ENCODE measurements at regions not wholly inside any gene's neighbourhood (a gene's known extent, or its start where the extent isn't known, plus 50 kb on each side); places are given as distances from the start of the nearest gene placed in this dataset.

DNA sequence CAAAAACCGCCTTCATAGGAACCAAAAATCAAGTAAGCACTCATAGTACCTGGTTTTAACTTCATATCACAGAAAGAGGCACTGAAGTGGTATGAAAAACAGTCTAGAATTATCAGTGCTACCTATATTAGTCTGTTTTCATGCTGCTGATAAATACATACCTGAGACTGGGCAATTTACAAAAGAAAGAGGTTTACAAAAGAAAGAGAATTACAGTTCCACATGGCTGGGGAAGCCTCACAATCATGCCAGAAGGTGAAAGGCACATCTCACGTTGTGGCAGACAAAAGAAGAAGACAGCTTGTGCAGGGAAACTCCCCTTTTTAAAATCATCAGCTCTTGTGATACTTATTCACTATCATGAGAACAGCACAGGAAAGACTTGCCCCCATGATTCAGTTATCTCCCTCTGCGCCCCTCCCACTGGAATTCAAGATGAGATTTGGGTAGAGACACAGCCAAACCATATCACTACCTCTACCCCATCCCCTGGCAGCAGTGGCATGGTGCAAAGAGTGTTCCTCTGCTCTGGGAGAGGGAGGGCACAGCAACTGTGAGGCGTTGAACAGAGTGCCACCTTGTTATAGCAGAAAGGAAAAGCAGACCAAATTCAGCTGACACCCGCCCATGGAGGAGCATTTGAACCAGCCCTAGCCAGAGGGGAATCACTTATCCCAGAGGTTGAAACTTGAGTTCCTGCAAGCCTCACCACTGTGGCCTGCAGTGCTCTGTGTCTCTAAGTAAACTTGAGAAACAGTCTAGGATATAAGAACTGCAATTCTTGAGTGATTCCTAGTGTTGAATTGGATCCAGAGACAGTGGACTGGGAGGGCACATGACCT, 61.9 kb upstream of the PTPRZ1 start:
- Histone ChIP-seq H3K4me1 (ENCODE audit: control insufficient read depth in 5 of 5, insufficient read depth in 5 of 5, low read length in 5 of 5) (no peaks in the 10 kb centered on the region), H3K27me3 (ENCODE audit: control insufficient read depth in 5 of 5, insufficient read depth in 4 of 5, low read length in 5 of 5) (no peaks in the 10 kb centered on the region), H3K27ac (ENCODE audit: low read depth, low read length) (no peak overlapping the region), H3K9ac (ENCODE audit: low read length in 5 of 5) (no peak overlapping the region), H3K36me3 (ENCODE audit: control insufficient read depth in 5 of 5, insufficient read depth in 5 of 5, low read length in 5 of 5) (no peaks in the 10 kb centered on the region), H3K9me3 (ENCODE audit: control insufficient read depth in 5 of 5, low read length in 5 of 5) (peaks cover 0 to 8% (median 6%) of the 10 kb centered on the region in 5 donors), H3K4me3 (ENCODE audit: low read depth in 1 of 5, low read length in 5 of 5) (no peak overlapping the region)

GRCh38 chr7:121807078-121807477, 65.9 kb upstream of the PTPRZ1 start:
- Histone ChIP-seq H3K4me1 (ENCODE audit: control insufficient read depth in 5 of 5, insufficient read depth in 5 of 5, low read length in 5 of 5) (no peaks in the 10 kb centered on the region), H3K36me3 (ENCODE audit: control insufficient read depth in 5 of 5, insufficient read depth in 5 of 5, low read length in 5 of 5) (no peaks in the 10 kb centered on the region), H3K27me3 (ENCODE audit: control insufficient read depth in 5 of 5, insufficient read depth in 4 of 5, low read length in 5 of 5) (no peaks in the 10 kb centered on the region), H3K9ac (ENCODE audit: low read length in 5 of 5) (no peak overlapping the region), H3K27ac (ENCODE audit: low read depth, low read length) (no peak overlapping the region), H3K9me3 (ENCODE audit: control insufficient read depth in 5 of 5, low read length in 5 of 5) (peaks cover 0 to 8% (median 6%) of the 10 kb centered on the region in 5 donors), H3K4me3 (ENCODE audit: low read depth in 1 of 5, low read length in 5 of 5) (no peak overlapping the region)

DNA sequence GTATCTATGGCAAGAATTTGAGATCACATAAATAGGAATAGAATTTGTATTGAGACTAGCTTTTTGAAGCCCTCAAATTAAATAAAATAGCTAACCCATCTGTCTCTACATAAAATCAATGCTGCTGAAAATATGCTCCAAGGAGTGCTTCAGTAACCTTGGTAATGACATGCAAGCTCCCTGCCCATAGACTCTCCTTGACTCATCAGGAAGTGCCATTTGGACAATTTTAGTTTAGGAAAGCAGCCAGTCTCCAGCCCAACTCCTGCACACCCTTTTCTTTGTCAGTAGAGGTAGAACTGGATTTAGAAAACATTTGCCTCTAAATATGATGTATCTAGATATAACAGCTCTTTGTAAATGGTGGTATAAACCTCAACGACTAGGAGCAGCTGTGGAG, 69.9 kb upstream of the PTPRZ1 start:
- no peak overlapping the region for H3K9ac ChIP-seq (ENCODE audit: low read length in 5 of 5)
- H3K27ac ChIP-seq (ENCODE audit: low read depth, low read length) = no peak overlapping the region
- no peaks in the 10 kb centered on the region for H3K36me3 ChIP-seq (ENCODE audit: control insufficient read depth in 5 of 5, insufficient read depth in 5 of 5, low read length in 5 of 5)
- no peak overlapping the region for H3K4me3 ChIP-seq (ENCODE audit: low read depth in 1 of 5, low read length in 5 of 5)
- H3K27me3 ChIP-seq (ENCODE audit: control insufficient read depth in 5 of 5, insufficient read depth in 4 of 5, low read length in 5 of 5) = no peaks in the 10 kb centered on the region
- no peaks in the 10 kb centered on the region for H3K4me1 ChIP-seq (ENCODE audit: control insufficient read depth in 5 of 5, insufficient read depth in 5 of 5, low read length in 5 of 5)
- H3K9me3 ChIP-seq (ENCODE audit: control insufficient read depth in 5 of 5, low read length in 5 of 5) = peaks cover 0 to 8% (median 6%) of the 10 kb centered on the region in 5 donors

DNA sequence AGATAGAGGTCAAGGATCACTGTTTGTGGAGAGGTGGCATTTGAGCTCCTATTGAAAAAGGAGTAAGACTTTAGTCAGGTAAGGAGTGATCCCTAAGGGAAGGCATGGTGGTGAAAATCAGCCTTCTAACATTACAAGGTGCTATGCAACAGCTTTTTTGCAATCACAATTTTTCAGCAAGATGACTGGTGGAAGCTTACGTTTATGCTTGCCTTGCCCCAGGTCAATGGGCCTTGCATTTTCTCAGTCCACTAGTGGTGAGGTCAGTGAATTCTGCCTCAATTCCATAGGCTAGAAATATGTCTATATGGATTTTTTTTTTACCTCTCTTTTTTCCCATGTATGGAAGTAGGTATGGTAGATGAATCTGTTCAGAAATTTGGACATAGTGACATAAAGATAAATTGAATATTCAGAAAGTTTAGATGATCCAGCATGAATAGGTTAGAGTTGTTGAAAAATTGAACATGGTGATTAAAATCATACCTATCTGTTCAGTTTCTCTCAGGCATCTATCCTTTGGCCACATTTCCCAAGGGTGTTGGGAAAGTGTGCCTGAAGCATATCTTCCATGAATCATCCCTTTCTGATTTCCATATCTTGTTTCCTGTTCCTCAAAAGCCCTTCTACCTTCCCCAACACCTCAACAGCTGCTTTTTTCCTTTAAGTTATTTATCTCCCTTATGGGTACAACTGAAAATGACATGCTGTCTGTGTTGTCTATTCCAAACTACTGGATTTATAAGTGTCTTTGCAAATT, 71.9 kb upstream of the PTPRZ1 start:
- H3K4me3 ChIP-seq (ENCODE audit: low read depth in 1 of 5, low read length in 5 of 5) = no peak overlapping the region
- H3K9ac ChIP-seq (ENCODE audit: low read length in 5 of 5) = no peak overlapping the region
- H3K36me3 ChIP-seq (ENCODE audit: control insufficient read depth in 5 of 5, insufficient read depth in 5 of 5, low read length in 5 of 5) = no peaks in the 10 kb centered on the region
- no peaks in the 10 kb centered on the region for H3K4me1 ChIP-seq (ENCODE audit: control insufficient read depth in 5 of 5, insufficient read depth in 5 of 5, low read length in 5 of 5)
- no peak overlapping the region for H3K27ac ChIP-seq (ENCODE audit: low read depth, low read length)
- H3K9me3 ChIP-seq (ENCODE audit: control insufficient read depth in 5 of 5, low read length in 5 of 5) = no peaks in the 10 kb centered on the region
- H3K27me3 ChIP-seq (ENCODE audit: control insufficient read depth in 5 of 5, insufficient read depth in 4 of 5, low read length in 5 of 5) = no peaks in the 10 kb centered on the region

DNA sequence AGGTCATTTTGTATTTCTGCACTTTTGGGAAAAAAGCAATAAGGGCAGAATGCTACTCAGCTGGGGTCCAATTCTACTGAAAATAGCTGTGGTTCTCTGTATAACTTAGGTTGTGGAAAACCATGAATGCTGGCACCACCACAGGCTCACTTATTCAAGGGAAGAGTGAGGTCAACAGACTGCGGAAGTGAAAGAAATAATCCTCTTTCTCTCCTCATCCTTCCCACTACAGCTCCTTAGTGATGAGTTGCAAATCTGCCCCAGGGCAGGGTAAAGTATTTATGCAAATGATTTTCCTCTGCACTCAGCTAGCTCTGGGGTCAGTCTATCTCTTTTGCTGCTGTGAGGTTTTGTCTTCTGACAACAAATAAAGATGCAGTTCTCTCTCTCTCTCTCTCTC, 74.1 kb upstream of the PTPRZ1 start:
- no peaks in the 10 kb centered on the region for H3K27me3 ChIP-seq (ENCODE audit: control insufficient read depth in 5 of 5, insufficient read depth in 4 of 5, low read length in 5 of 5)
- H3K36me3 ChIP-seq (ENCODE audit: control insufficient read depth in 5 of 5, insufficient read depth in 5 of 5, low read length in 5 of 5) = no peaks in the 10 kb centered on the region
- no peaks in the 10 kb centered on the region for H3K4me1 ChIP-seq (ENCODE audit: control insufficient read depth in 5 of 5, insufficient read depth in 5 of 5, low read length in 5 of 5)
- no peak overlapping the region for H3K9ac ChIP-seq (ENCODE audit: low read length in 5 of 5)
- H3K4me3 ChIP-seq (ENCODE audit: low read depth in 1 of 5, low read length in 5 of 5) = no peak overlapping the region
- H3K27ac ChIP-seq (ENCODE audit: low read depth, low read length) = no peak overlapping the region
- H3K9me3 ChIP-seq (ENCODE audit: control insufficient read depth in 5 of 5, low read length in 5 of 5) = no peaks in the 10 kb centered on the region

DNA sequence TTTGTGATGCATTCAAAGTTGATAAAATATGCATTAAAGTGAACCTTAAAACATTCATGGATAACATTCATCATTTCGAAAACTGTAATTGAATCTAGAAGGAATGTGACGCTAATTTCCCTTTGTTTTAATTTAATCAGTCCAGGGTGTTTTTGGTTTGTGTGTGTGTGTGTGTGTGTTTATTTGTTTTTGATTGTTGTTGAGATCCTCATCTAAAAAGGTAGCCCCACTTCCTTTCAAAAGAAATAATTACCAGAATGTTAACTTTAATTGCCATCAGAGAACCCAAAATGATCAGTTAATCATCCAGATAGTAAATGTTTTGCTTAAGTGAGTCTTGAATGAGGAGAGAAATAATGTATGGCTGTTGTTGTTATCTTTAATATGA, 74.5 kb upstream of the PTPRZ1 start:
- H3K27ac ChIP-seq (ENCODE audit: low read depth, low read length) = no peak overlapping the region
- no peak overlapping the region for H3K9ac ChIP-seq (ENCODE audit: low read length in 5 of 5)
- no peaks in the 10 kb centered on the region for H3K27me3 ChIP-seq (ENCODE audit: control insufficient read depth in 5 of 5, insufficient read depth in 4 of 5, low read length in 5 of 5)
- no peaks in the 10 kb centered on the region for H3K9me3 ChIP-seq (ENCODE audit: control insufficient read depth in 5 of 5, low read length in 5 of 5)
- no peaks in the 10 kb centered on the region for H3K4me1 ChIP-seq (ENCODE audit: control insufficient read depth in 5 of 5, insufficient read depth in 5 of 5, low read length in 5 of 5)
- H3K36me3 ChIP-seq (ENCODE audit: control insufficient read depth in 5 of 5, insufficient read depth in 5 of 5, low read length in 5 of 5) = no peaks in the 10 kb centered on the region
- H3K4me3 ChIP-seq (ENCODE audit: low read depth in 1 of 5, low read length in 5 of 5) = no peak overlapping the region

GRCh38 chr7:121797657-121798452, 75.1 kb upstream of the PTPRZ1 start:
- Histone ChIP-seq H3K36me3 (ENCODE audit: control insufficient read depth in 5 of 5, insufficient read depth in 5 of 5, low read length in 5 of 5) (no peaks in the 10 kb centered on the region), H3K4me1 (ENCODE audit: control insufficient read depth in 5 of 5, insufficient read depth in 5 of 5, low read length in 5 of 5) (no peaks in the 10 kb centered on the region), H3K9me3 (ENCODE audit: control insufficient read depth in 5 of 5, low read length in 5 of 5) (no peaks in the 10 kb centered on the region), H3K4me3 (ENCODE audit: low read depth in 1 of 5, low read length in 5 of 5) (no peak overlapping the region), H3K27ac (ENCODE audit: low read depth, low read length) (no peak overlapping the region), H3K27me3 (ENCODE audit: control insufficient read depth in 5 of 5, insufficient read depth in 4 of 5, low read length in 5 of 5) (no peaks in the 10 kb centered on the region), H3K9ac (ENCODE audit: low read length in 5 of 5) (no peak overlapping the region)

GRCh38 chr7:121796936-121797656, 75.9 kb upstream of the PTPRZ1 start:
- Histone ChIP-seq H3K4me3 (ENCODE audit: low read depth in 1 of 5, low read length in 5 of 5) (no peak overlapping the region), H3K27me3 (ENCODE audit: control insufficient read depth in 5 of 5, insufficient read depth in 4 of 5, low read length in 5 of 5) (no peaks in the 10 kb centered on the region), H3K36me3 (ENCODE audit: control insufficient read depth in 5 of 5, insufficient read depth in 5 of 5, low read length in 5 of 5) (no peaks in the 10 kb centered on the region), H3K9me3 (ENCODE audit: control insufficient read depth in 5 of 5, low read length in 5 of 5) (no peaks in the 10 kb centered on the region), H3K4me1 (ENCODE audit: control insufficient read depth in 5 of 5, insufficient read depth in 5 of 5, low read length in 5 of 5) (no peaks in the 10 kb centered on the region), H3K27ac (ENCODE audit: low read depth, low read length) (no peak overlapping the region), H3K9ac (ENCODE audit: low read length in 5 of 5) (no peak overlapping the region)

DNA sequence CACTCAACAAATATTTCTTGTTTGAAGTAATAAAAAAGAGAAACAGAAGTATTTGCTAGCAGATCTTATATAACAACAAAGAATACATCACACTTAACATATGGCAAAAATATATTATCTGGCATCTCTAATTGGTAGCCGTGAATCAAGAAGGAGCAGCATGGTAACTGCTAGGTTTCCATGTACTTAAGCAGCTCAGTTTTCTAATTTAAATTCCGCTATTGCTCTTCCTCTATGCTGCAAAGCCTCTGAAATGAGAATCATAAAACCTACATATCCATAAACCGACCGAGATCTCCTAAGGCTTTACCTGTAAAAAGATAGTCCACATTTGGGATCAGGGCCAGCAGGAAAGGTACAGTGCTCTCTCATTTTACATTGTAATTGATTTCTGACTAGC, 76.6 kb upstream of the PTPRZ1 start:
- no peaks in the 10 kb centered on the region for H3K4me1 ChIP-seq (ENCODE audit: control insufficient read depth in 5 of 5, insufficient read depth in 5 of 5, low read length in 5 of 5)
- no peak overlapping the region for H3K4me3 ChIP-seq (ENCODE audit: low read depth in 1 of 5, low read length in 5 of 5)
- no peak overlapping the region for H3K9ac ChIP-seq (ENCODE audit: low read length in 5 of 5)
- H3K9me3 ChIP-seq (ENCODE audit: control insufficient read depth in 5 of 5, low read length in 5 of 5) = no peaks in the 10 kb centered on the region
- no peaks in the 10 kb centered on the region for H3K27me3 ChIP-seq (ENCODE audit: control insufficient read depth in 5 of 5, insufficient read depth in 4 of 5, low read length in 5 of 5)
- H3K36me3 ChIP-seq (ENCODE audit: control insufficient read depth in 5 of 5, insufficient read depth in 5 of 5, low read length in 5 of 5) = no peaks in the 10 kb centered on the region
- no peak overlapping the region for H3K27ac ChIP-seq (ENCODE audit: low read depth, low read length)
